Lung microvascular endothelial cell (primary cell): ENCODE measurements at regions not wholly inside any gene's neighbourhood (a gene's known extent, or its start where the extent isn't known, plus 50 kb on each side); places are given as distances from the start of the nearest gene placed in this dataset.

Source experiments
- DNase-seq, 2 donors: peaks; one replicate each; pipeline versions ENCODE4 v3.0.0 to v3.0.0-alpha.2; 2010; ENCODE audit warnings: low read depth in 2 of 2

- DNase-seq = no peak
Observed at GRCh38 chr11:92829121-92829520, 140.3 kb upstream of the MTNR1B start.

GRCh38 chr11:92829671-92830070, 139.8 kb upstream of the MTNR1B start:
- no peak for DNase-seq

- no peak for DNase-seq
Observed at GRCh38 chr11:92830377-92831155, 138.9 kb upstream of the MTNR1B start.

GRCh38 chr11:92834296-92835020, 135.0 kb upstream of the MTNR1B start:
- DNase-seq = no peak

- no peak for DNase-seq
Observed at GRCh38 chr11:92837595-92837994, 131.9 kb upstream of the MTNR1B start.

- no peak for DNase-seq
Observed at GRCh38 chr11:92838759-92839310, 130.6 kb upstream of the MTNR1B start.

GRCh38 chr11:92839450-92839849, 130.0 kb upstream of the MTNR1B start:
- no peak for DNase-seq

- DNase-seq = no peak
Observed at GRCh38 chr11:92841719-92842118, 127.7 kb upstream of the MTNR1B start.

GRCh38 chr11:92843455-92843854, 126.0 kb upstream of the MTNR1B start:
- DNase-seq = no peak

- no peak for DNase-seq
Observed at GRCh38 chr11:92844197-92844596, 125.3 kb upstream of the MTNR1B start.

- no peak for DNase-seq
Observed at GRCh38 chr11:92845390-92845789, 124.1 kb upstream of the MTNR1B start.

GRCh38 chr11:92845805-92846204, 123.6 kb upstream of the MTNR1B start:
- no peak for DNase-seq

GRCh38 chr11:92846491-92847125, 122.8 kb upstream of the MTNR1B start:
- no peak for DNase-seq

- no peak for DNase-seq
Observed at GRCh38 chr11:92848578-92848977, 120.9 kb upstream of the MTNR1B start.

GRCh38 chr11:92850296-92850826, 119.1 kb upstream of the MTNR1B start:
- no peak for DNase-seq

- no peak for DNase-seq
Observed at GRCh38 chr11:92852229-92852628, 117.2 kb upstream of the MTNR1B start.

GRCh38 chr11:92852946-92853345, 116.5 kb upstream of the MTNR1B start:
- no peak for DNase-seq

- no peak for DNase-seq
Observed at GRCh38 chr11:92854162-92854561, 115.3 kb upstream of the MTNR1B start.

- no peak for DNase-seq
Observed at GRCh38 chr11:92854952-92855351, 114.5 kb upstream of the MTNR1B start.

- DNase-seq = no peak
Observed at GRCh38 chr11:92855607-92856405, 113.6 kb upstream of the MTNR1B start.

- DNase-seq = no peak
Observed at GRCh38 chr11:92857407-92857806, 112.0 kb upstream of the MTNR1B start.
